GM23338 (cell line): ENCODE measurements at regions not wholly inside any gene's neighbourhood (a gene's known extent, or its start where the extent isn't known, plus 50 kb on each side); places are given as distances from the start of the nearest gene placed in this dataset.

Experiments used
- EZH2 ChIP-seq: fragments of 200-600 bp; sonication (generic); IDR thresholded peaks from one replicate; pipeline ENCODE4 v1.8.0; 2017; ENCODE audit warnings: antibody characterized with exemption, mild to moderate bottlenecking, low read depth; ENCODE audit not compliant: unreplicated experiment
- STAT1 ChIP-seq: IDR thresholded peaks from one replicate; pipeline ENCODE4 v1.6.1; 2016; ENCODE audit warnings: antibody characterized with exemption; ENCODE audit not compliant: unreplicated experiment
- TF ChIP-seq, protein P1 (sequence below): IDR thresholded peaks from one replicate; pipeline ENCODE4 v1.6.1; 2018; ENCODE audit warnings: antibody characterized with exemption; ENCODE audit not compliant: unreplicated experiment
- TF ChIP-seq, protein P2 (sequence below), 2 experiments: fragments of 200-600 bp in 1 of 2; sonication (generic) in 1 of 2; conservative IDR thresholded peaks; 2 replicates each; pipeline versions ENCODE4 v1.5.1 to v1.6.1; 2016 to 2017; ENCODE audit warnings: antibody characterized with exemption in 2 of 2, low read depth in 2 of 2, mild to moderate bottlenecking in 2 of 2, moderate library complexity in 1 of 2

DNA sequence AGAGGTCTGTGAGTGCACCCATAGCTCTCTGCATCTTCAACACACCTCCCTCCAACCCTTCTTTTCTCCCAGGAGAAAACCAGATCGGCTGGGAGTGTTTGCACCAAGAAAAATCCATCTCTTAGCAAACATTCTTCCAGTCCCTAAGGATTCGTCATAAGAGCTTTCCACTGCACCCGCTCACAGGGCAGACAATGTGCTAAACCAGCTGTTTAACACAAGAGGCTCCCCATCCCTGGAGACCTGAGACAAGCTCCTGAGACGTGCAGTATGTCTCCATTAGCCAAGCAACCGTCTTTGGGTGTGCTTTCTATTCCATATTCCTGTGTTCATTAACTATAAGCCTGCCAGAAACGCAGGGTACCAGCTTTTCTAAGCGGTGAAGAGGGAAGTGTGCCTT lies 93.6 kb upstream of the ZNF462 start:
- TF ChIP-seq STAT1 (no peak), EZH2 (no peak)
- TF ChIP-seq, protein P1, sequence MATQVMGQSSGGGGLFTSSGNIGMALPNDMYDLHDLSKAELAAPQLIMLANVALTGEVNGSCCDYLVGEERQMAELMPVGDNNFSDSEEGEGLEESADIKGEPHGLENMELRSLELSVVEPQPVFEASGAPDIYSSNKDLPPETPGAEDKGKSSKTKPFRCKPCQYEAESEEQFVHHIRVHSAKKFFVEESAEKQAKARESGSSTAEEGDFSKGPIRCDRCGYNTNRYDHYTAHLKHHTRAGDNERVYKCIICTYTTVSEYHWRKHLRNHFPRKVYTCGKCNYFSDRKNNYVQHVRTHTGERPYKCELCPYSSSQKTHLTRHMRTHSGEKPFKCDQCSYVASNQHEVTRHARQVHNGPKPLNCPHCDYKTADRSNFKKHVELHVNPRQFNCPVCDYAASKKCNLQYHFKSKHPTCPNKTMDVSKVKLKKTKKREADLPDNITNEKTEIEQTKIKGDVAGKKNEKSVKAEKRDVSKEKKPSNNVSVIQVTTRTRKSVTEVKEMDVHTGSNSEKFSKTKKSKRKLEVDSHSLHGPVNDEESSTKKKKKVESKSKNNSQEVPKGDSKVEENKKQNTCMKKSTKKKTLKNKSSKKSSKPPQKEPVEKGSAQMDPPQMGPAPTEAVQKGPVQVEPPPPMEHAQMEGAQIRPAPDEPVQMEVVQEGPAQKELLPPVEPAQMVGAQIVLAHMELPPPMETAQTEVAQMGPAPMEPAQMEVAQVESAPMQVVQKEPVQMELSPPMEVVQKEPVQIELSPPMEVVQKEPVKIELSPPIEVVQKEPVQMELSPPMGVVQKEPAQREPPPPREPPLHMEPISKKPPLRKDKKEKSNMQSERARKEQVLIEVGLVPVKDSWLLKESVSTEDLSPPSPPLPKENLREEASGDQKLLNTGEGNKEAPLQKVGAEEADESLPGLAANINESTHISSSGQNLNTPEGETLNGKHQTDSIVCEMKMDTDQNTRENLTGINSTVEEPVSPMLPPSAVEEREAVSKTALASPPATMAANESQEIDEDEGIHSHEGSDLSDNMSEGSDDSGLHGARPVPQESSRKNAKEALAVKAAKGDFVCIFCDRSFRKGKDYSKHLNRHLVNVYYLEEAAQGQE: no peak
- TF ChIP-seq, protein P2, sequence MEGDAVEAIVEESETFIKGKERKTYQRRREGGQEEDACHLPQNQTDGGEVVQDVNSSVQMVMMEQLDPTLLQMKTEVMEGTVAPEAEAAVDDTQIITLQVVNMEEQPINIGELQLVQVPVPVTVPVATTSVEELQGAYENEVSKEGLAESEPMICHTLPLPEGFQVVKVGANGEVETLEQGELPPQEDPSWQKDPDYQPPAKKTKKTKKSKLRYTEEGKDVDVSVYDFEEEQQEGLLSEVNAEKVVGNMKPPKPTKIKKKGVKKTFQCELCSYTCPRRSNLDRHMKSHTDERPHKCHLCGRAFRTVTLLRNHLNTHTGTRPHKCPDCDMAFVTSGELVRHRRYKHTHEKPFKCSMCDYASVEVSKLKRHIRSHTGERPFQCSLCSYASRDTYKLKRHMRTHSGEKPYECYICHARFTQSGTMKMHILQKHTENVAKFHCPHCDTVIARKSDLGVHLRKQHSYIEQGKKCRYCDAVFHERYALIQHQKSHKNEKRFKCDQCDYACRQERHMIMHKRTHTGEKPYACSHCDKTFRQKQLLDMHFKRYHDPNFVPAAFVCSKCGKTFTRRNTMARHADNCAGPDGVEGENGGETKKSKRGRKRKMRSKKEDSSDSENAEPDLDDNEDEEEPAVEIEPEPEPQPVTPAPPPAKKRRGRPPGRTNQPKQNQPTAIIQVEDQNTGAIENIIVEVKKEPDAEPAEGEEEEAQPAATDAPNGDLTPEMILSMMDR (conservative IDR thresholded peaks at IDR 0.05; ENCODE audit: low read depth in 2 of 2): no peak
